ENCODE measurements at regions not wholly inside any gene's neighbourhood (a gene's known extent, or its start where the extent isn't known, plus 50 kb on each side); places are given as distances from the start of the nearest gene placed in this dataset.
"Not testable (repeated sequence)": the region's sequence is repeated elsewhere in the genome, so short reads cannot be mapped to it uniquely, and the experiment has no call there.

DNA sequence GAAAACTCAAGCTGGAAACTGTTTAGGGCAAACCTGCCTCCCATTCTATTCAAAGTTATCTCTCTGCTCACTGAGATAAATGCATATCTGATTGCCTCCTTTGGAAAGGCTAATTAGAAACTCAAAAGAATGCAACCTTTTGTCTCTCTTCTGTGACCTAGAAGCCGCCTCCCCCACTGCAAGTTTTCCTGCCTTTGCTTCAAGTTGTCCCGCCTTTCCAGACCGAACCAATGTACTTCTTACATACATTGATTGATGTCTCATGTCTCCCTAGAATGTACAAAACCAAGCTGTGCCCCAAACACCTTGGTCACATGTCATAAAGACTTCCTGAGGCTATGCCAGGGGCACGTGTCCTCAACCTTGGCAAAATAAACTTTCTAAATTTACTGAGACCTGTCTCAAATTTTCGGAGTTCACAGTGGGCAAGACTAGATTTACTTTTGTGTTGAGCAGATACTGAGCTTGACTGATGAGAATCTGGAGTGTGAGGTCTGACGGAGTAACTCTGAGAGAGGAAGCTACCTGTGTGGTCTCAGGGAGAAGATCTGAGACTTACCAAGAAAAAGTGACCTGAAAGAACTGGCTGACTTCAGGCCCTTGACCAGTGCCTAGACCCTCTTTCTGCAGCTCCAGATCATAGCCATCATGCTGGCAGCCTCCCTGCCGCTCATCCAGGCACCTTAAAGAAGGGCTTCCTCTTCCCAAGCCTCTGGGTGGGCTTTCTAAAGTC is 124.7 kb upstream of the NBPF9 start:
- not testable (repeated sequence) for TF ChIP-seq ZFP30 (CRISPR knock-in tag; IDR thresholded peaks at IDR 0.05); CSDC2 (CRISPR knock-in tag; IDR thresholded peaks at IDR 0.05); ARNTL (CRISPR knock-in tag; IDR thresholded peaks at IDR 0.05; ENCODE audit: borderline replicate concordance, low read depth); PPARA (CRISPR knock-in tag; IDR thresholded peaks at IDR 0.05; ENCODE audit: borderline replicate concordance); ISL1 (CRISPR knock-in tag; IDR thresholded peaks at IDR 0.05); ZNF70 (CRISPR knock-in tag; IDR thresholded peaks at IDR 0.05)
- TF ChIP-seq, protein P1, sequence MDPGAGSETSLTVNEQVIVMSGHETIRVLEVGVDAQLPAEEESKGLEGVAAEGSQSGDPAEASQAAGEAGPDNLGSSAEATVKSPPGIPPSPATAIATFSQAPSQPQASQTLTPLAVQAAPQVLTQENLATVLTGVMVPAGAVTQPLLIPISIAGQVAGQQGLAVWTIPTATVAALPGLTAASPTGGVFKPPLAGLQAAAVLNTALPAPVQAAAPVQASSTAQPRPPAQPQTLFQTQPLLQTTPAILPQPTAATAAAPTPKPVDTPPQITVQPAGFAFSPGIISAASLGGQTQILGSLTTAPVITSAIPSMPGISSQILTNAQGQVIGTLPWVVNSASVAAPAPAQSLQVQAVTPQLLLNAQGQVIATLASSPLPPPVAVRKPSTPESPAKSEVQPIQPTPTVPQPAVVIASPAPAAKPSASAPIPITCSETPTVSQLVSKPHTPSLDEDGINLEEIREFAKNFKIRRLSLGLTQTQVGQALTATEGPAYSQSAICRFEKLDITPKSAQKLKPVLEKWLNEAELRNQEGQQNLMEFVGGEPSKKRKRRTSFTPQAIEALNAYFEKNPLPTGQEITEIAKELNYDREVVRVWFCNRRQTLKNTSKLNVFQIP (CRISPR knock-in tag; IDR thresholded peaks at IDR 0.05; ENCODE audit: borderline replicate concordance, low read depth): not testable (repeated sequence)

Measured in SK-N-SH treated with all-trans-retinoic acid at 6 μM for 48 hours (cell line).